H1 (cell line): ENCODE measurements at regions not wholly inside any gene's neighbourhood (a gene's known extent, or its start where the extent isn't known, plus 50 kb on each side); places are given as distances from the start of the nearest gene placed in this dataset.

Experiments used
- CTCF ChIA-PET: fragments of 300-600 bp; sonication (Branson Sonifier 250); formaldehyde crosslinking; loops from one replicate; lab custom pipeline; 2021; ENCODE audit not compliant: partially characterized antibody; lab: Charles Lee
- POLR2A ChIA-PET: fragments of 300-600 bp; sonication (Branson Sonifier 250); formaldehyde crosslinking; loops from one replicate; lab custom pipeline; 2021; ENCODE audit warnings: inconsistent platforms; ENCODE audit not compliant: partially characterized antibody; lab: Charles Lee
- DNase-seq, 2 experiments: peaks; one replicate each; pipeline versions ENCODE4 v3.0.0 to v3.0.0-alpha.2; 2010 to 2022; ENCODE audit warnings: low spot score in 2 of 2, low read depth in 1 of 2, mixed read lengths in 1 of 2
- FAIRE-seq: peaks from 2 replicates; lab custom pipeline; 2011; peaks lifted over from hg19 to GRCh38; lab: Jason Lieb, UNC
- H2AFZ ChIP-seq: 2 replicates; pipeline ENCODE4 v1.8.1; 2012; ENCODE audit warnings: low read length, inconsistent platforms
- H2AK5ac ChIP-seq: 2 replicates; pipeline ENCODE4 v1.6.1; 2013; ENCODE audit warnings: low read depth, low read length
- H2BK120ac ChIP-seq: replicated peaks from 2 replicates; pipeline ENCODE3; 2013; ENCODE audit warnings: low read depth, low read length, inconsistent platforms
- H2BK12ac ChIP-seq: 2 replicates; pipeline ENCODE4 v1.6.1; 2013; ENCODE audit warnings: low read depth, low read length
- H2BK15ac ChIP-seq: 2 replicates; pipeline ENCODE4 v1.6.1; 2013; ENCODE audit warnings: low read length
- H2BK20ac ChIP-seq: 2 replicates; pipeline ENCODE4 v1.6.1; 2013; ENCODE audit warnings: low read length
- H2BK5ac ChIP-seq: 2 replicates; pipeline ENCODE4 v1.6.1; 2013; ENCODE audit warnings: low read depth, low read length
- H3K14ac ChIP-seq: 2 replicates; pipeline ENCODE4 v1.6.1; 2013; ENCODE audit warnings: inconsistent platforms; ENCODE audit not compliant: insufficient read length
- H3K18ac ChIP-seq: 2 replicates; pipeline ENCODE4 v1.6.1; 2013; ENCODE audit warnings: low read length; ENCODE audit errors: extremely low read depth
- H3K23ac ChIP-seq: 2 replicates; pipeline ENCODE4 v1.6.1; 2013; ENCODE audit warnings: inconsistent platforms; ENCODE audit not compliant: insufficient read length
- H3K23me2 ChIP-seq: 2 replicates; pipeline ENCODE4 v1.6.1; 2013; ENCODE audit warnings: low read depth, low read length
- H3K27ac ChIP-seq: 2 replicates; pipeline ENCODE4 v1.6.1; 2011; ENCODE audit warnings: low read depth, low read length, inconsistent platforms
- H3K27me3 ChIP-seq, 4 experiments: replicated peaks in 1 of 4; 1 replicate in 1 of 4; 2 replicates in 3 of 4; pipeline versions ENCODE4 v1.6.1 to v1.8.1; 2011 to 2013; ENCODE audit warnings: low read length in 3 of 4, mild to moderate bottlenecking in 3 of 4, inconsistent platforms in 2 of 4, mixed read lengths in 2 of 4, moderate library complexity in 1 of 4; ENCODE audit not compliant: control insufficient read depth in 3 of 4, insufficient read depth in 3 of 4; ENCODE audit errors: extremely low read depth in 1 of 4
- H3K36me3 ChIP-seq, 4 experiments: 2 replicates each; pipeline versions ENCODE4 v1.6.1 to v1.8.1; 2011 to 2013; ENCODE audit warnings: mild to moderate bottlenecking in 4 of 4, low read length in 3 of 4, moderate library complexity in 2 of 4, control low read depth in 1 of 4, inconsistent platforms in 1 of 4; ENCODE audit not compliant: insufficient read depth in 4 of 4, control insufficient read depth in 2 of 4
- H3K4ac ChIP-seq: replicated peaks from 2 replicates; pipeline ENCODE3; 2013; ENCODE audit warnings: low read length, low read depth, mixed read lengths, inconsistent platforms; ENCODE audit not compliant: insufficient read length
- H3K4me1 ChIP-seq, 4 experiments: replicated peaks in 1 of 4; 1 replicate in 1 of 4; 2 replicates in 3 of 4; pipeline versions ENCODE4 v1.6.1 to v1.8.1; 2011 to 2013; ENCODE audit warnings: low read length in 3 of 4, inconsistent platforms in 2 of 4, mixed read lengths in 1 of 4; ENCODE audit not compliant: insufficient read depth in 4 of 4, control insufficient read depth in 3 of 4
- H3K4me2 ChIP-seq, 2 experiments: 2 replicates each; pipeline versions ENCODE4 v1.6.1 to v1.8.1; 2011 to 2013; ENCODE audit warnings: low read depth in 2 of 2, low read length in 2 of 2, control low read depth in 1 of 2, inconsistent platforms in 1 of 2, mild to moderate bottlenecking in 1 of 2; ENCODE audit not compliant: insufficient read depth in 1 of 2
- H3K4me3 ChIP-seq, 4 experiments: fragments of 200-600, 300-600 bp in 1 of 4; sonication (generic), shearing (Covaris generic), sonication (Bioruptor Twin) in 1 of 4; 2 replicates each; pipeline versions ENCODE4 v1.5.1 to v1.8.1; 2011 to 2016; ENCODE audit warnings: low read length in 4 of 4, low read depth in 3 of 4, control low read depth in 2 of 4, inconsistent platforms in 2 of 4, mild to moderate bottlenecking in 2 of 4, mixed read lengths in 1 of 4, moderate library complexity in 1 of 4; ENCODE audit not compliant: insufficient read depth in 2 of 4; ENCODE audit errors: extremely low read depth in 1 of 4
- H3K56ac ChIP-seq: replicated peaks from 2 replicates; pipeline ENCODE3; 2013; ENCODE audit warnings: low read depth, mild to moderate bottlenecking, mixed read lengths, low read length, inconsistent platforms; ENCODE audit not compliant: insufficient read length
- H3K79me1 ChIP-seq: 2 replicates; pipeline ENCODE4 v1.6.1; 2013; ENCODE audit warnings: low read depth, low read length, control low read depth
- H3K79me2 ChIP-seq, 2 experiments: 2 replicates each; pipeline versions ENCODE4 v1.6.1 to v1.8.1; 2012 to 2013; ENCODE audit warnings: low read length in 2 of 2, mild to moderate bottlenecking in 2 of 2, inconsistent platforms in 1 of 2; ENCODE audit not compliant: insufficient read depth in 2 of 2, control insufficient read depth in 1 of 2
- H3K9ac ChIP-seq, 4 experiments: replicated peaks in 1 of 4; 1 replicate in 1 of 4; 2 replicates in 3 of 4; pipeline versions ENCODE4 v1.6.1 to v1.8.1; 2011 to 2013; ENCODE audit warnings: low read depth in 3 of 4, low read length in 3 of 4, control low read depth in 2 of 4, mild to moderate bottlenecking in 2 of 4, moderate library complexity in 2 of 4, inconsistent platforms in 1 of 4; ENCODE audit errors: extremely low read depth in 1 of 4
- H3K9me3 ChIP-seq, 2 experiments: 2 replicates each; pipeline versions ENCODE4 v1.6.1 to v1.8.1; 2012 to 2013; ENCODE audit warnings: mild to moderate bottlenecking in 2 of 2, moderate library complexity in 2 of 2, control low read depth in 1 of 2, inconsistent platforms in 1 of 2, low read depth in 1 of 2, low read length in 1 of 2, mixed read lengths in 1 of 2; ENCODE audit not compliant: insufficient read depth in 2 of 2
- H4K20me1 ChIP-seq, 2 experiments: replicated peaks in 1 of 2; 2 replicates each; pipeline versions ENCODE3 to v1.8.1; 2011 to 2013; ENCODE audit warnings: inconsistent platforms in 2 of 2, low read length in 2 of 2, mild to moderate bottlenecking in 1 of 2; ENCODE audit not compliant: insufficient read depth in 2 of 2, control insufficient read depth in 1 of 2
- H4K5ac ChIP-seq: 2 replicates; pipeline ENCODE4 v1.6.1; 2013; ENCODE audit warnings: low read length, low read depth, mixed read lengths, inconsistent platforms; ENCODE audit not compliant: insufficient read length
- H4K8ac ChIP-seq: 2 replicates; pipeline ENCODE4 v1.8.0; 2013; ENCODE audit warnings: mild to moderate bottlenecking, moderate library complexity, low read length, inconsistent platforms; ENCODE audit not compliant: insufficient read depth; ENCODE audit errors: extremely low read depth
- H4K91ac ChIP-seq: replicated peaks from 2 replicates; pipeline ENCODE3; 2013; ENCODE audit warnings: low read length, mixed read lengths, inconsistent platforms; ENCODE audit not compliant: insufficient read length
- BACH1 ChIP-seq: IDR thresholded peaks from 2 replicates; pipeline ENCODE4 v1.6.1; 2012; ENCODE audit warnings: low read length, improper control_type of control experiment
- CBX8 ChIP-seq: fragments of 300-800, 300-1000 bp; sonication (generic); IDR thresholded peaks from 2 replicates; pipeline ENCODE4 v1.7.1; 2016; ENCODE audit warnings: low read depth, low read length, borderline replicate concordance
- CHD1 ChIP-seq: IDR thresholded peaks from 2 replicates; pipeline ENCODE4 v1.6.1; 2012; ENCODE audit warnings: low read depth, low read length, improper control_type of control experiment
- HDAC2 ChIP-seq, 2 experiments: fragments of 300-600 bp in 1 of 2; sonication (generic) in 1 of 2; IDR thresholded peaks; 2 replicates each; pipeline ENCODE4 v1.6.1; 2011 to 2012; ENCODE audit warnings: low read depth in 2 of 2, low read length in 2 of 2, mild to moderate bottlenecking in 2 of 2, moderate library complexity in 2 of 2, borderline replicate concordance in 1 of 2, inconsistent platforms in 1 of 2
- KDM5A ChIP-seq: fragments of 200-600 bp; IDR thresholded peaks from 2 replicates; pipeline ENCODE4 v1.7.1; 2012; ENCODE audit warnings: mild to moderate bottlenecking, low read length, inconsistent platforms, mixed read lengths
- RBBP5 ChIP-seq: IDR thresholded peaks from 2 replicates; pipeline ENCODE4 v1.7.1; 2012; ENCODE audit warnings: low read depth, mild to moderate bottlenecking, inconsistent platforms, low read length, moderate library complexity, borderline replicate concordance
- RFX5 ChIP-seq: IDR thresholded peaks from 2 replicates; pipeline ENCODE4 v1.6.1; 2011; ENCODE audit warnings: low read depth, low read length, improper control_type of control experiment, borderline replicate concordance
- SAP30 ChIP-seq: fragments of 300-600 bp; sonication (generic); IDR thresholded peaks from 2 replicates; pipeline ENCODE4 v1.7.1; 2012; ENCODE audit warnings: low read length, moderate library complexity, mild to moderate bottlenecking, inconsistent platforms; ENCODE audit not compliant: insufficient read depth, insufficient replicate concordance
- SIX5 ChIP-seq: IDR thresholded peaks from 2 replicates; pipeline ENCODE4 v1.6.1; 2011; ENCODE audit warnings: mild to moderate bottlenecking, low read depth, low read length
- SP1 ChIP-seq: IDR thresholded peaks from 2 replicates; pipeline ENCODE4 v1.6.1; 2011; ENCODE audit warnings: low read depth, low read length
- SP2 ChIP-seq: IDR thresholded peaks from 2 replicates; pipeline ENCODE4 v1.6.1; 2012; ENCODE audit warnings: mild to moderate bottlenecking, low read length, inconsistent platforms
- TAF1 ChIP-seq: IDR thresholded peaks from 2 replicates; pipeline ENCODE4 v1.6.1; 2011; ENCODE audit warnings: mild to moderate bottlenecking, low read depth, low read length
- WGBS, 2 experiments: shearing (Covaris generic) in 1 of 2; methylation state at CpG; one replicate each; pipeline versions ENCODE4 v1.1.6 to v1.1.7; 2013 to 2015; ENCODE audit warnings: low lambda C conversion rate in 2 of 2, mixed read lengths in 2 of 2, inconsistent platforms in 1 of 2, low coverage in 1 of 2, missing lambda C conversion rate in 1 of 2; ENCODE audit not compliant: insufficient replicate concordance in 2 of 2, insufficient coverage in 1 of 2, insufficient read length in 1 of 2; ENCODE audit errors: extremely low coverage in 1 of 2, missing lambda C conversion rate in 1 of 2; 5-methylcytosine and 5-hydroxymethylcytosine counted together

DNA sequence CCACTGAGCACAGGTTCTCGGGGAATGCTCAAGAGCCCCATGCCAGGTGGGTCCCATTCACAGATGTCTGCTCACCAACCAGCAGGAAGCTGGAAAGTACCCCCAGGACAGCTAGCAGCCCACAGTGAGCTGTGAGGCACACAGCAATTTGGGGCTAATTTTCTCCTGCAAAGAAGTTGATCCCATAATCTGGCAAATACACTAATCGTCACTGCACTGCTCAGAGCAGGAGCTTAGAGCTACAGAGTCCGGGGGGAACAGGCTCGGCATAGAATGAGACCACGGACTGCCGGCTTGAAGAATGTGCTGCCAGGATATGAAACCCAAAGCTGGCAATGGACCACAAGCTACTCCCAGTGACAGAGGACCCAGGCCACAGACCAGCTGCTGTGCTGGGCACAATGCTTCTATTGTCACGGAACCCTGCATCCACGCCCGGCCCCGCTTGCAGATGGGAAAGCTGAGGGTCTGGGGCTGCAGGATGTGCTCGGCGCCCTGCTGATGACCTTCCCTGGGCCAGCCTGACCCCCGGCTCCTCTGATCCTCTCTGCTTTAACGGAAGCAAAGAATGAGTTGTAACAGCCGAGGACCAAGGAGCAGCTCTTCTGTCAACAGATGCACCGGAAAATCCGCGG, 239.7 kb downstream of the CTTN start:
- H3K4me3 ChIP-seq, result no peak overlapping the region
- no peak overlapping the region for H2AFZ ChIP-seq
- H3K27ac ChIP-seq, result no peak overlapping the region
- CTCF ChIA-PET, result interaction anchor here (1.2 kb wide), 1 partner anchor 92 kb away, joined by 3 read pairs; no protein-coding TSS in a partner anchor
- peak overlapping the region; percentile 6 for H4K8ac ChIP-seq
- peaks cover 0 to 3% of the 10 kb centered on the region in 2 experiments; a peak in 1 of 4 replicates for H3K9me3 ChIP-seq
- no peaks in the 10 kb centered on the region for H3K27me3 ChIP-seq
- WGBS, 2 experiments, result 82% methylated on average over 18 of the region's 18 CpGs; no CpG with 5 or more reads in 1 of the 2 experiments
- H2BK20ac ChIP-seq, result no peak overlapping the region
- no peak overlapping the region for H3K4me2 ChIP-seq
- no peak overlapping the region for H3K56ac ChIP-seq
- POLR2A ChIA-PET, result interaction anchor here (0.6 to 1.3 kb wide), 5 partner anchors 10 to 63 kb away, joined by 3 to 5 read pairs (median 3); no protein-coding TSS in a partner anchor
- no peak overlapping the region; the same call in 1 of the 2 replicates for H2BK12ac ChIP-seq
- H3K36me3 ChIP-seq, result no peaks in the 10 kb centered on the region; a peak in 1 of 8 replicates
- H3K4me1 ChIP-seq, result peaks cover 15 to 31% (median 22%) of the 10 kb centered on the region in 4 experiments
- no peak overlapping the region for H2BK5ac ChIP-seq
- no peak overlapping the region for H3K4ac ChIP-seq
- no peak overlapping the region for H4K5ac ChIP-seq
- no peak overlapping the region for H4K91ac ChIP-seq
- H3K23ac ChIP-seq, result no peak overlapping the region
- peaks cover 0 to 17% of the 10 kb centered on the region in 2 experiments for H4K20me1 ChIP-seq
- no peak for FAIRE-seq
- H3K14ac ChIP-seq, result no peak overlapping the region
- no peak overlapping the region for H3K9ac ChIP-seq
- TF ChIP-seq RFX5 (no peak), CBX8 (no peak), BACH1 (no peak), SIX5 (no peak), KDM5A (no peak), SAP30 (no peak), HDAC2 (IDR thresholded peaks at IDR 0.05; ENCODE audit: borderline replicate concordance in 1 of 2, low read depth in 2 of 2, low read length in 2 of 2) (no peak), CHD1 (no peak), RBBP5 (no peak), SP2 (no peak), SP1 (no peak), TAF1 (no peak)
- no peak overlapping the region for H2AK5ac ChIP-seq
- H3K79me1 ChIP-seq, result peaks cover 15% of the 10 kb centered on the region
- H2BK120ac ChIP-seq, result no peak overlapping the region
- no peak overlapping the region; the same call in none of the 2 replicates for H3K18ac ChIP-seq
- no peak overlapping the region for H2BK15ac ChIP-seq
- no peak for DNase-seq
- H3K23me2 ChIP-seq, result no peaks in the 10 kb centered on the region
- H3K79me2 ChIP-seq, result peaks cover 4 to 28% of the 10 kb centered on the region in 2 experiments; a peak in 2 of 4 replicates
